B cell (primary cell): ENCODE measurements at regions not wholly inside any gene's neighbourhood (a gene's known extent, or its start where the extent isn't known, plus 50 kb on each side); places are given as distances from the start of the nearest gene placed in this dataset.

Experiments used
- ATAC-seq: fragments of 200-7000 bp; cut with Tn5 transposase; one replicate; pipeline ENCODE4 v1.10.0; 2021; ENCODE audit warnings: low read depth, mild to moderate bottlenecking, moderate number of reproducible peaks, moderate library complexity
- CTCF ChIA-PET: fragments of 350-600 bp; sonication (Branson Sonifier 250); formaldehyde crosslinking; loops from one replicate; lab custom pipeline; 2021; ENCODE audit warnings: antibody characterized with exemption, inconsistent platforms; lab: Charles Lee
- POLR2A ChIA-PET: fragments of 350-600 bp; sonication (Branson Sonifier 250); formaldehyde crosslinking; loops from one replicate; lab custom pipeline; 2021; ENCODE audit warnings: antibody characterized with exemption; lab: Charles Lee
- DNase-seq: peaks from one replicate; pipeline ENCODE4 v3.0.0; 2013
- H2AFZ ChIP-seq: 2 replicates; pipeline ENCODE4 v1.6.1; 2012; ENCODE audit warnings: mild to moderate bottlenecking, low read depth, low read length; ENCODE audit not compliant: insufficient read depth, poor library complexity, severe bottlenecking
- H3K27ac ChIP-seq, 2 donors: 1 replicate in 1 of 2; 2 replicates in 1 of 2; pipeline ENCODE4 v1.5.1; 2012 to 2013; ENCODE audit warnings: low read length in 2 of 2, mild to moderate bottlenecking in 2 of 2, moderate library complexity in 1 of 2
- H3K27me3 ChIP-seq, 4 experiments: fragments of 200-600 bp in 1 of 4; sonication (generic) in 1 of 4; replicated peaks in 1 of 4; 1 replicate in 2 of 4; 2 replicates in 2 of 4; pipeline versions ENCODE4 v1.6.1 to v1.7.0; 2013 to 2016; ENCODE audit warnings: low read length in 3 of 4, mild to moderate bottlenecking in 2 of 4, mixed read lengths in 1 of 4, moderate library complexity in 1 of 4; ENCODE audit not compliant: insufficient read depth in 4 of 4, control insufficient read depth in 3 of 4; ENCODE audit errors: control extremely low read depth in 1 of 4
- H3K36me3 ChIP-seq, 2 experiments: replicated peaks in 1 of 2; 1 replicate in 1 of 2; 2 replicates in 1 of 2; pipeline versions ENCODE4 v1.6.1 to v1.7.1; 2013; ENCODE audit warnings: low read length in 1 of 2; ENCODE audit not compliant: insufficient read depth in 2 of 2, control insufficient read depth in 1 of 2; ENCODE audit errors: control extremely low read depth in 1 of 2, extremely low read depth in 1 of 2
- H3K4me1 ChIP-seq, 2 donors: fragments of 200-600 bp in 1 of 2; sonication (generic) in 1 of 2; 1 replicate in 1 of 2; 2 replicates in 1 of 2; pipeline versions ENCODE4 v1.5.1 to v1.6.1; 2013 to 2017; ENCODE audit warnings: low read length in 2 of 2; ENCODE audit not compliant: control insufficient read depth in 2 of 2, insufficient read depth in 2 of 2
- H3K4me2 ChIP-seq: replicated peaks from 2 replicates; pipeline ENCODE3; 2012; ENCODE audit warnings: mild to moderate bottlenecking, low read depth, low read length; ENCODE audit not compliant: poor library complexity, severe bottlenecking
- H3K4me3 ChIP-seq, 5 experiments: fragments of 200-600 bp in 1 of 5; sonication (generic) in 1 of 5; 1 replicate in 3 of 5; 2 replicates in 2 of 5; pipeline versions ENCODE4 v1.5.1 to v1.7.0; 2011 to 2016; ENCODE audit warnings: low read length in 4 of 5, mild to moderate bottlenecking in 4 of 5, low read depth in 2 of 5, control low read depth in 1 of 5, moderate library complexity in 1 of 5; ENCODE audit not compliant: insufficient read depth in 1 of 5; ENCODE audit errors: control extremely low read depth in 1 of 5, extremely low read depth in 1 of 5
- H3K79me2 ChIP-seq: fragments of 200-600 bp; sonication (generic); one replicate; pipeline ENCODE4 v1.6.0; 2016; ENCODE audit warnings: low read length; ENCODE audit not compliant: control insufficient read depth, insufficient read depth
- H3K9ac ChIP-seq: fragments of 200-600 bp; sonication (generic); 2 replicates; pipeline ENCODE4 v1.6.1; 2017; ENCODE audit warnings: mild to moderate bottlenecking, low read length, moderate library complexity
- H3K9me3 ChIP-seq, 3 donors: one replicate each; pipeline versions ENCODE4 v1.6.1 to v1.7.1; 2013; ENCODE audit warnings: low read length in 2 of 3; ENCODE audit not compliant: control insufficient read depth in 2 of 3, insufficient read depth in 1 of 3; ENCODE audit errors: control extremely low read depth in 1 of 3
- H4K20me1 ChIP-seq: 2 replicates; pipeline ENCODE4 v1.6.0; 2012; ENCODE audit warnings: mild to moderate bottlenecking, low read length; ENCODE audit not compliant: insufficient read depth, control insufficient read depth, poor library complexity, severe bottlenecking
- H3K27ac Mint-ChIP-seq: one replicate; pipeline ENCODE4 v1.8.0; 2021; ENCODE audit warnings: mixed read lengths
- H3K27me3 Mint-ChIP-seq: one replicate; pipeline ENCODE4 v1.8.0; 2021; ENCODE audit warnings: mixed read lengths
- H3K4me1 Mint-ChIP-seq: one replicate; pipeline ENCODE4 v1.8.0; 2021; ENCODE audit warnings: mixed read lengths
- H3K4me3 Mint-ChIP-seq: one replicate; pipeline ENCODE4 v1.8.0; 2021; ENCODE audit warnings: mixed read lengths
- H3K9me3 Mint-ChIP-seq: one replicate; pipeline ENCODE4 v1.8.0; 2022; ENCODE audit warnings: mixed read lengths; ENCODE audit not compliant: insufficient read depth
- EZH2 ChIP-seq: IDR thresholded peaks from 2 replicates; pipeline ENCODE4 v1.6.1; 2012; ENCODE audit warnings: borderline replicate concordance, low read depth, mild to moderate bottlenecking, moderate library complexity, low read length; ENCODE audit not compliant: insufficient read depth, poor library complexity, severe bottlenecking
- whole genome bisulfite sequencing: methylation state at CpG from one replicate; pipeline ENCODE4 v1.1.5; 2013; ENCODE audit warnings: missing lambda C conversion rate; ENCODE audit not compliant: insufficient coverage; 5-methylcytosine and 5-hydroxymethylcytosine counted together
- intact Hi-C: fragments of 100-400 bp; cut with micrococcal nuclease; formaldehyde crosslinking; loops from one replicate; pipeline ENCODE4 v1.10.0; 2022
- TF ChIP-seq, protein P1 (sequence below): fragments of 200-600 bp; IDR thresholded peaks from one replicate; pipeline ENCODE4 v1.8.0; 2022; ENCODE audit warnings: antibody characterized with exemption, mild to moderate bottlenecking

GRCh38 chr10:21449288-21449966, 76.1 kb downstream of the SKIDA1 start:
- CTCF ChIA-PET = no interaction called here
- TF ChIP-seq, protein P1, sequence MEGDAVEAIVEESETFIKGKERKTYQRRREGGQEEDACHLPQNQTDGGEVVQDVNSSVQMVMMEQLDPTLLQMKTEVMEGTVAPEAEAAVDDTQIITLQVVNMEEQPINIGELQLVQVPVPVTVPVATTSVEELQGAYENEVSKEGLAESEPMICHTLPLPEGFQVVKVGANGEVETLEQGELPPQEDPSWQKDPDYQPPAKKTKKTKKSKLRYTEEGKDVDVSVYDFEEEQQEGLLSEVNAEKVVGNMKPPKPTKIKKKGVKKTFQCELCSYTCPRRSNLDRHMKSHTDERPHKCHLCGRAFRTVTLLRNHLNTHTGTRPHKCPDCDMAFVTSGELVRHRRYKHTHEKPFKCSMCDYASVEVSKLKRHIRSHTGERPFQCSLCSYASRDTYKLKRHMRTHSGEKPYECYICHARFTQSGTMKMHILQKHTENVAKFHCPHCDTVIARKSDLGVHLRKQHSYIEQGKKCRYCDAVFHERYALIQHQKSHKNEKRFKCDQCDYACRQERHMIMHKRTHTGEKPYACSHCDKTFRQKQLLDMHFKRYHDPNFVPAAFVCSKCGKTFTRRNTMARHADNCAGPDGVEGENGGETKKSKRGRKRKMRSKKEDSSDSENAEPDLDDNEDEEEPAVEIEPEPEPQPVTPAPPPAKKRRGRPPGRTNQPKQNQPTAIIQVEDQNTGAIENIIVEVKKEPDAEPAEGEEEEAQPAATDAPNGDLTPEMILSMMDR = no peak
- TF ChIP-seq EZH2 = no peak
- Mint-ChIP-seq H3K9me3 (no peaks in the 10 kb centered on the region), H3K4me1 (no peaks in the 10 kb centered on the region), H3K4me3 (no peak overlapping the region), H3K27me3 (peaks cover 3% of the 10 kb centered on the region), H3K27ac (no peak overlapping the region)
- Histone ChIP-seq H3K27ac (no peak overlapping the region), H4K20me1 (no peaks in the 10 kb centered on the region), H3K4me3 (no peak overlapping the region), H3K4me1 (no peaks in the 10 kb centered on the region), H3K9ac (no peak overlapping the region), H2AFZ (no peak overlapping the region), H3K4me2 (no peak overlapping the region), H3K79me2 (no peaks in the 10 kb centered on the region), H3K9me3 (peaks cover 0 to 4% (median 0%) of the 10 kb centered on the region in 3 donors), H3K36me3 (no peaks in the 10 kb centered on the region), H3K27me3 (no peaks in the 10 kb centered on the region)
- POLR2A ChIA-PET = no interaction called here
- DNase-seq (no peak), ATAC-seq (no peak)
- intact Hi-C loops = no loop called here
- 73% methylated on average over 3 of the region's 8 CpGs for WGBS

GRCh38 chr10:21445163-21445562, 80.3 kb downstream of the SKIDA1 start:
- POLR2A ChIA-PET = no interaction called here
- no peak overlapping the region for H3K27ac Mint-ChIP-seq
- Histone ChIP-seq H3K4me1 (no peaks in the 10 kb centered on the region), H4K20me1 (no peaks in the 10 kb centered on the region), H3K9me3 (peaks cover 0 to 4% (median 0%) of the 10 kb centered on the region in 3 donors), H3K9ac (no peak overlapping the region), H3K4me2 (no peak overlapping the region), H3K36me3 (no peaks in the 10 kb centered on the region), H3K79me2 (no peaks in the 10 kb centered on the region), H2AFZ (no peak overlapping the region), H3K27me3 (no peaks in the 10 kb centered on the region), H3K27ac (no peak overlapping the region), H3K4me3 (no peak overlapping the region)
- DNase-seq = no peak
- no peak for ATAC-seq
- H3K4me1 Mint-ChIP-seq = no peaks in the 10 kb centered on the region
- no peak overlapping the region for H3K4me3 Mint-ChIP-seq
- CTCF ChIA-PET = interaction anchor here (0.7 kb wide), 1 partner anchor 212 kb away, joined by 3 read pairs; no protein-coding TSS in a partner anchor
- no peaks in the 10 kb centered on the region for H3K27me3 Mint-ChIP-seq
- intact Hi-C loops = no loop called here
- 100% methylated on average over 1 of the region's 1 CpG for WGBS
- no peaks in the 10 kb centered on the region for H3K9me3 Mint-ChIP-seq
- no peak for TF ChIP-seq EZH2
- TF ChIP-seq, protein P1 = no peak
